Transverse colon (tissue), 4 donors: ENCODE measurements at regions not wholly inside any gene's neighbourhood (a gene's known extent, or its start where the extent isn't known, plus 50 kb on each side); places are given as distances from the start of the nearest gene placed in this dataset.

ENCODE experiments used
- DNase-seq: peaks from one replicate; pipeline ENCODE4 v3.0.0-alpha.2; 2019
- H3K27ac ChIP-seq, 4 donors: fragments of 200-600 bp; sonication (generic); 2 replicates each; pipeline ENCODE4 v1.5.1; 2016 to 2018; ENCODE audit warnings: inconsistent platforms in 4 of 4
- H3K27me3 ChIP-seq: fragments of 200-600 bp; sonication (generic); 2 replicates; pipeline ENCODE4 v1.5.1; 2017; ENCODE audit warnings: inconsistent platforms
- H3K36me3 ChIP-seq, 4 donors: fragments of 200-600 bp; sonication (generic); 2 replicates each; pipeline ENCODE4 v1.5.1; 2017 to 2019; ENCODE audit warnings: inconsistent platforms in 4 of 4
- H3K4me1 ChIP-seq, 4 donors: fragments of 200-600 bp; sonication (generic); 2 replicates each; pipeline ENCODE4 v1.5.1; 2017 to 2020; ENCODE audit warnings: inconsistent platforms in 4 of 4
- H3K4me3 ChIP-seq, 4 donors: fragments of 200-600 bp; sonication (generic); 1 replicate in 1 of 4; 2 replicates in 3 of 4; pipeline versions ENCODE4 v1.5.1 to v1.6.1; 2017 to 2019; ENCODE audit warnings: inconsistent platforms in 4 of 4
- H3K9me3 ChIP-seq, 2 donors: fragments of 200-600 bp; sonication (generic); 2 replicates each; pipeline ENCODE4 v1.5.1; 2017 to 2019; ENCODE audit warnings: inconsistent platforms in 2 of 2
- EP300 ChIP-seq: sonication (generic); formaldehyde crosslinking; IDR thresholded peaks from one replicate; pipeline ENCODE4 v1.6.1; 2017; ENCODE audit warnings: antibody characterized with exemption, low read depth
- POLR2A ChIP-seq: fragments of 450-650 bp; IDR thresholded peaks from one replicate; pipeline ENCODE4 v1.6.1; 2016; ENCODE audit warnings: antibody characterized with exemption, mild to moderate bottlenecking, moderate library complexity
- POLR2AphosphoS5 ChIP-seq, 3 donors: sonication (generic); formaldehyde crosslinking; IDR thresholded peaks; one replicate each; pipeline ENCODE4 v1.6.1; 2016; ENCODE audit warnings: antibody characterized with exemption in 3 of 3
- WGBS, 2 donors: methylation state at CpG; one replicate each; pipeline ENCODE4 v1.1.5; 2018; ENCODE audit warnings: low coverage in 1 of 2; 5-methylcytosine and 5-hydroxymethylcytosine counted together
- in situ Hi-C, 4 donors: fragments of 200-750 bp; cut with MboI; loops; one replicate each; pipeline versions ENCODE4 v1.15.0 to v1.15.1; 2017; ENCODE audit warnings: low sequenced_read_pairs in 3 of 4, low pct_ligation_motif_present in 1 of 4, low pct_unique_long_range_greater_than_20kb in 1 of 4
- intact Hi-C: fragments of 100-400 bp; cut with DNase I; formaldehyde crosslinking; loops from one replicate; pipeline ENCODE4 v1.15.1; 2023; ENCODE audit warnings: low total_unique reads
- TF ChIP-seq, protein P1 (sequence below), 5 experiments: fragments of 200-600 bp in 3 of 5; fragments of 450-650 bp in 2 of 5; sonication (generic) in 3 of 5; IDR thresholded peaks; 1 replicate in 2 of 5; 2 replicates in 3 of 5; pipeline ENCODE4 v1.5.1; 2016 to 2017; ENCODE audit warnings: antibody characterized with exemption in 5 of 5, inconsistent platforms in 3 of 5, mild to moderate bottlenecking in 2 of 5, moderate library complexity in 1 of 5

GRCh38 chr16:86347090-86347489 is 163.2 kb upstream of the FOXF1 start:
- H3K9me3 ChIP-seq = no peaks in the 10 kb centered on the region
- no peak overlapping the region for H3K27ac ChIP-seq
- no peak for TF ChIP-seq EP300
- no peak for TF ChIP-seq POLR2A
- TF ChIP-seq, protein P1, sequence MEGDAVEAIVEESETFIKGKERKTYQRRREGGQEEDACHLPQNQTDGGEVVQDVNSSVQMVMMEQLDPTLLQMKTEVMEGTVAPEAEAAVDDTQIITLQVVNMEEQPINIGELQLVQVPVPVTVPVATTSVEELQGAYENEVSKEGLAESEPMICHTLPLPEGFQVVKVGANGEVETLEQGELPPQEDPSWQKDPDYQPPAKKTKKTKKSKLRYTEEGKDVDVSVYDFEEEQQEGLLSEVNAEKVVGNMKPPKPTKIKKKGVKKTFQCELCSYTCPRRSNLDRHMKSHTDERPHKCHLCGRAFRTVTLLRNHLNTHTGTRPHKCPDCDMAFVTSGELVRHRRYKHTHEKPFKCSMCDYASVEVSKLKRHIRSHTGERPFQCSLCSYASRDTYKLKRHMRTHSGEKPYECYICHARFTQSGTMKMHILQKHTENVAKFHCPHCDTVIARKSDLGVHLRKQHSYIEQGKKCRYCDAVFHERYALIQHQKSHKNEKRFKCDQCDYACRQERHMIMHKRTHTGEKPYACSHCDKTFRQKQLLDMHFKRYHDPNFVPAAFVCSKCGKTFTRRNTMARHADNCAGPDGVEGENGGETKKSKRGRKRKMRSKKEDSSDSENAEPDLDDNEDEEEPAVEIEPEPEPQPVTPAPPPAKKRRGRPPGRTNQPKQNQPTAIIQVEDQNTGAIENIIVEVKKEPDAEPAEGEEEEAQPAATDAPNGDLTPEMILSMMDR (IDR thresholded peaks at IDR 0.05) = no peak
- no peak for TF ChIP-seq POLR2AphosphoS5 (IDR thresholded peaks at IDR 0.05)
- intact Hi-C loops (no loop called here), in situ Hi-C loops (loop anchor here in 2 of 4 donors (10.0 to 25.0 kb wide), 2 partner anchors 165 to 272 kb away; partner anchors contain the start of gene FOXF1 (in 2 of the 2))
- WGBS, 2 donors = 72% methylated on average over 3 of the region's 3 CpGs; no CpG with 5 or more reads in 1 of the 2 donors
- H3K4me3 ChIP-seq = no peak overlapping the region
- DNase-seq = no peak
- H3K27me3 ChIP-seq = peaks cover 15% of the 10 kb centered on the region
- H3K36me3 ChIP-seq = no peaks in the 10 kb centered on the region
- peaks cover 7 to 21% (median 16%) of the 10 kb centered on the region in 4 donors for H3K4me1 ChIP-seq

- peaks cover 7 to 16% (median 10%) of the 10 kb centered on the region in 4 donors for H3K4me1 ChIP-seq
- in situ Hi-C loops = loop anchor here in 2 of 4 donors (10.0 to 25.0 kb wide), 2 partner anchors 164 to 273 kb away; partner anchors contain the start of gene FOXF1 (in 2 of the 2)
- H3K9me3 ChIP-seq = no peaks in the 10 kb centered on the region
- no peaks in the 10 kb centered on the region for H3K36me3 ChIP-seq
- DNase-seq = no peak
- no peak overlapping the region for H3K27ac ChIP-seq
- no peak overlapping the region for H3K4me3 ChIP-seq
- H3K27me3 ChIP-seq = peaks cover 15% of the 10 kb centered on the region
- WGBS, 2 donors = 66% methylated on average over 11 of the region's 11 CpGs; no CpG with 5 or more reads in 1 of the 2 donors
- TF ChIP-seq EP300 (no peak), POLR2AphosphoS5 (IDR thresholded peaks at IDR 0.05) (no peak), POLR2A (no peak)
- TF ChIP-seq, protein P1 (IDR thresholded peaks at IDR 0.05) = no peak
- intact Hi-C loops = no loop called here
These were observed 162.3 kb upstream of the FOXF1 start for GRCh38 chr16:86347916-86348555.

- intact Hi-C loops = no loop called here
- in situ Hi-C loops = loop anchor here in 2 of 4 donors (10.0 to 25.0 kb wide), 2 partner anchors 163 to 275 kb away; partner anchors contain the start of gene FOXF1 (in 2 of the 2)
- Histone ChIP-seq H3K36me3 (no peaks in the 10 kb centered on the region), H3K27ac (no peak overlapping the region), H3K27me3 (peaks cover 12% of the 10 kb centered on the region), H3K4me1 (peaks cover under 1 to 5% (median 1%) of the 10 kb centered on the region in 4 donors), H3K4me3 (no peak overlapping the region), H3K9me3 (no peaks in the 10 kb centered on the region)
- TF ChIP-seq POLR2A (no peak), EP300 (no peak), POLR2AphosphoS5 (IDR thresholded peaks at IDR 0.05) (no peak)
- TF ChIP-seq, protein P1 (IDR thresholded peaks at IDR 0.05) = no peak
- no peak for DNase-seq
- WGBS, 2 donors = 73% methylated on average over 5 of the region's 5 CpGs; no CpG with 5 or more reads in 1 of the 2 donors
These were observed 160.9 kb upstream of the FOXF1 start for GRCh38 chr16:86349338-86349900.

DNA sequence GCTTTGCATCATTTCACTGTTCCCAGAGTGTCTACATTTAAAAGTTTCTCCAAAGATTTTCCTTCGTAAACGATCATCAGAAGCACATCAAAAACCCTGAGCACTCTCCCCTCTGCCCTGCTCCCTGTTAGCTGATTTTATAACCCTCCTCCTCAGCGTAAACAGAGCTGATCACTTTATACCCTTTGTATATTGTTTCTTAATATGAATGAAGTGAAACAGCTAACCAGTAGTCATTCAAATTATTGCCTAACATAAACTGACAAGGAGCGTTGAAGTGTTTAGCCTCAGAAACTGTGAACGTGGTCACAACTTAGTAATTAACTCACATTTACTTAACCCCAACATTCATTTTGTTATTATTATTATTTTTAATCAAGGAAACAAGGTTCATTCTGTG is 160.0 kb upstream of the FOXF1 start:
- WGBS, 2 donors = 27 to 33% methylated on average over 4 to 5 of the region's 5 CpGs

More for the DNA sequence above, 160.0 kb upstream of the FOXF1 start:
- TF ChIP-seq POLR2A = no peak
- TF ChIP-seq EP300 = no peak
- TF ChIP-seq, protein P1 (IDR thresholded peaks at IDR 0.05) = no peak
- no peak overlapping the region for H3K4me3 ChIP-seq
- in situ Hi-C loops (no loop called here), intact Hi-C loops (no loop called here)
- DNase-seq = no peak
- peaks cover 12% of the 10 kb centered on the region for H3K27me3 ChIP-seq
- no peaks in the 10 kb centered on the region for H3K36me3 ChIP-seq
- no peaks in the 10 kb centered on the region for H3K9me3 ChIP-seq
- peak overlapping the region in 1 of 4 donors; percentile 24 for H3K27ac ChIP-seq
- no peaks in the 10 kb centered on the region for H3K4me1 ChIP-seq
